ENCODE measurements at regions not wholly inside any gene's neighbourhood (a gene's known extent, or its start where the extent isn't known, plus 50 kb on each side); places are given as distances from the start of the nearest gene placed in this dataset.

- H3K9me2 ChIP-seq, result no peaks in the 10 kb centered on the region
- no peak for TF ChIP-seq YY1 (IDR thresholded peaks at IDR 0.05; ENCODE audit: low read depth)
- no peak for TF ChIP-seq GATA2 (CRISPR knock-in tag; IDR thresholded peaks at IDR 0.05)
- TF ChIP-seq TCF12 (IDR thresholded peaks at IDR 0.05), result no peak
- TF ChIP-seq RCOR1 (IDR thresholded peaks at IDR 0.05; ENCODE audit: low read length), result no peak
- no peak for TF ChIP-seq JUND (IDR thresholded peaks at IDR 0.05)
- TF ChIP-seq NFIC (IDR thresholded peaks at IDR 0.05; ENCODE audit: borderline replicate concordance), result no peak
- TF ChIP-seq CTCF (IDR thresholded peaks at IDR 0.05), result no peak
- TF ChIP-seq EP300 (IDR thresholded peaks at IDR 0.05; ENCODE audit: borderline replicate concordance in 1 of 2, low read depth in 1 of 2, low read length in 1 of 2), result no peak
- no peak for TF ChIP-seq MEF2A (IDR thresholded peaks at IDR 0.05; ENCODE audit: borderline replicate concordance, low read depth)
- no peak for TF ChIP-seq POLR2AphosphoS5 (IDR thresholded peaks at IDR 0.05; ENCODE audit: low read depth, low read length)
- TF ChIP-seq TAF1 (IDR thresholded peaks at IDR 0.05; ENCODE audit: borderline replicate concordance, low read depth, low read length), result no peak
- TF ChIP-seq FOXM1 (IDR thresholded peaks at IDR 0.05; ENCODE audit: low read depth), result no peak
- no peak for TF ChIP-seq RFX5 (IDR thresholded peaks at IDR 0.05; ENCODE audit: low read length)
- no peak for TF ChIP-seq MXI1 (IDR thresholded peaks at IDR 0.05; ENCODE audit: low read depth, low read length)
- no peak for TF ChIP-seq FOXJ3 (CRISPR knock-in tag; IDR thresholded peaks at IDR 0.05)
- TF ChIP-seq REST (IDR thresholded peaks at IDR 0.05; ENCODE audit: low read depth, low read length), result no peak
- H3K27ac ChIP-seq (ENCODE audit: low read depth in 2 of 2, low read length in 1 of 2), result no peak overlapping the region
- CTCF ChIA-PET, result no interaction called here
- no peak overlapping the region for H3K4me2 ChIP-seq
- H4K20me1 ChIP-seq (ENCODE audit: insufficient read depth), result no peaks in the 10 kb centered on the region
- DNase-seq, result no peak
- H3K4me3 ChIP-seq (ENCODE audit: low read depth in 2 of 2, low read length in 1 of 2), result no peak overlapping the region
- no peak overlapping the region for H2AFZ ChIP-seq (ENCODE audit: low read depth)
- POLR2A ChIA-PET, result no interaction called here
- no peaks in the 10 kb centered on the region for H3K9me3 ChIP-seq
- WGBS (ENCODE audit: low lambda C conversion rate), result 68% methylated on average over 1 of the region's 3 CpGs
- no peaks in the 10 kb centered on the region for H3K79me2 ChIP-seq (ENCODE audit: insufficient read depth)
- H3K27me3 ChIP-seq (ENCODE audit: insufficient read depth), result no peaks in the 10 kb centered on the region
- H3K4me1 ChIP-seq (ENCODE audit: control insufficient read depth in 1 of 2, insufficient read depth in 2 of 2, low read depth in 1 of 2, low read length in 1 of 2), result no peaks in the 10 kb centered on the region
- no peaks in the 10 kb centered on the region for H3F3A ChIP-seq (replicated peaks; ENCODE audit: insufficient read depth)
- no peaks in the 10 kb centered on the region for H3K36me3 ChIP-seq (replicated peaks in 1 of 2; ENCODE audit: control insufficient read depth in 1 of 2, insufficient read depth in 2 of 2, low read length in 1 of 2)
- no peak overlapping the region for H3K9ac ChIP-seq
Observed at GRCh38 chr3:176896165-176896564, 301.1 kb downstream of the TBL1XR1 start.

All from SK-N-SH (cell line).